ENCODE measurements at regions not wholly inside any gene's neighbourhood (a gene's known extent, or its start where the extent isn't known, plus 50 kb on each side); places are given as distances from the start of the nearest gene placed in this dataset.

DNA sequence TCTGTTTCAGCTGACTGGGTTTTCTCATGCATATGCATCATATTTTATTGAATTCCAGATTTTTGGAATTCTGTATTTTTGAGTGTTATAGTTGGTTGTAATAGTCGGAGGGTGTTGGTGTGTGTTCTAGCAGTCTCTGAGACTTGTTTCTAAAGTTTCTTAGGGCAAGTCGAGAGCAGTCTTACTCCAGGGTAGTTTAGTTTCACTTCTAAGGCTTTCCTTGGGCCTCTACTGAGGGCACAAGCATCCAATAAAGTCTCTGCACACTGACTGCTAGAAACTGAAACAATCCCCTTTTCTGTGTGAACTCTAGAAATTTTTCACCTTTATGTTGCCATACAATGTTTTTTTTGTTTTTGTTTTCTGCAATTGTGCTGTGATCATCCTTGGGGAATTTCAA is 663.7 kb upstream of the LRATD1 start:
- TF ChIP-seq, protein P1, sequence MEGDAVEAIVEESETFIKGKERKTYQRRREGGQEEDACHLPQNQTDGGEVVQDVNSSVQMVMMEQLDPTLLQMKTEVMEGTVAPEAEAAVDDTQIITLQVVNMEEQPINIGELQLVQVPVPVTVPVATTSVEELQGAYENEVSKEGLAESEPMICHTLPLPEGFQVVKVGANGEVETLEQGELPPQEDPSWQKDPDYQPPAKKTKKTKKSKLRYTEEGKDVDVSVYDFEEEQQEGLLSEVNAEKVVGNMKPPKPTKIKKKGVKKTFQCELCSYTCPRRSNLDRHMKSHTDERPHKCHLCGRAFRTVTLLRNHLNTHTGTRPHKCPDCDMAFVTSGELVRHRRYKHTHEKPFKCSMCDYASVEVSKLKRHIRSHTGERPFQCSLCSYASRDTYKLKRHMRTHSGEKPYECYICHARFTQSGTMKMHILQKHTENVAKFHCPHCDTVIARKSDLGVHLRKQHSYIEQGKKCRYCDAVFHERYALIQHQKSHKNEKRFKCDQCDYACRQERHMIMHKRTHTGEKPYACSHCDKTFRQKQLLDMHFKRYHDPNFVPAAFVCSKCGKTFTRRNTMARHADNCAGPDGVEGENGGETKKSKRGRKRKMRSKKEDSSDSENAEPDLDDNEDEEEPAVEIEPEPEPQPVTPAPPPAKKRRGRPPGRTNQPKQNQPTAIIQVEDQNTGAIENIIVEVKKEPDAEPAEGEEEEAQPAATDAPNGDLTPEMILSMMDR (conservative IDR thresholded peaks at IDR 0.05; ENCODE audit: low read length), result no peak
- TF ChIP-seq EZH2phosphoT487 (IDR thresholded peaks at IDR 0.05; ENCODE audit: borderline replicate concordance, low read depth, low read length), result no peak
- ChIA-PET CTCF (ENCODE audit: unreplicated experiment) (no interaction called here), POLR2A (no interaction called here)
- Histone ChIP-seq H3K36me3 (ENCODE audit: insufficient read depth, low read length) (no peaks in the 10 kb centered on the region), H3K4me3 (ENCODE audit: low read depth, low read length, poor library complexity, severe bottlenecking) (no peak overlapping the region), H3K9me3 (ENCODE audit: low read length) (no peaks in the 10 kb centered on the region), H3K79me2 (ENCODE audit: insufficient read depth, low read depth, low read length) (no peaks in the 10 kb centered on the region), H3K4me1 (ENCODE audit: insufficient read depth, low read length, poor library complexity, severe bottlenecking) (no peaks in the 10 kb centered on the region), H2AFZ (ENCODE audit: low read length) (no peak overlapping the region), H3K9me2 (ENCODE audit: insufficient read depth, low read length) (no peaks in the 10 kb centered on the region), H4K20me1 (ENCODE audit: insufficient read depth, low read length) (no peaks in the 10 kb centered on the region), H3K27ac (ENCODE audit: low read depth, low read length, poor library complexity, severe bottlenecking) (no peak overlapping the region), H3K4me2 (ENCODE audit: low read length) (no peak overlapping the region)
- BruUV-seq (replicated peaks), result no TSS peak
- intact Hi-C loops (cut with micrococcal nuclease; ENCODE audit: unreplicated experiment), result no loop called here
- no peak for DNase-seq (ENCODE audit: low spot score)

- no peak overlapping the region for H2AFZ ChIP-seq (ENCODE audit: low read length)
- ChIA-PET CTCF (ENCODE audit: unreplicated experiment) (no interaction called here), POLR2A (no interaction called here)
- intact Hi-C loops (cut with micrococcal nuclease; ENCODE audit: unreplicated experiment), result no loop called here
- no TSS peak for BruUV-seq (replicated peaks)
- H3K36me3 ChIP-seq (ENCODE audit: insufficient read depth, low read length), result no peaks in the 10 kb centered on the region
- H3K4me2 ChIP-seq (ENCODE audit: low read length), result no peak overlapping the region
- TF ChIP-seq, protein P1 (conservative IDR thresholded peaks at IDR 0.05; ENCODE audit: low read length), result no peak
- no peaks in the 10 kb centered on the region for H3K9me2 ChIP-seq (ENCODE audit: insufficient read depth, low read length)
- DNase-seq (ENCODE audit: low spot score), result no peak
- no peak overlapping the region for H3K4me3 ChIP-seq (ENCODE audit: low read depth, low read length, poor library complexity, severe bottlenecking)
- H3K79me2 ChIP-seq (ENCODE audit: insufficient read depth, low read depth, low read length), result no peaks in the 10 kb centered on the region
- H3K9me3 ChIP-seq (ENCODE audit: low read length), result no peaks in the 10 kb centered on the region
- H3K27ac ChIP-seq (ENCODE audit: low read depth, low read length, poor library complexity, severe bottlenecking), result no peak overlapping the region
- H4K20me1 ChIP-seq (ENCODE audit: insufficient read depth, low read length), result no peaks in the 10 kb centered on the region
- H3K4me1 ChIP-seq (ENCODE audit: insufficient read depth, low read length, poor library complexity, severe bottlenecking), result no peaks in the 10 kb centered on the region
These were observed 646.3 kb upstream of the LRATD1 start for GRCh38 chr2:13986119-13986720.

DNA sequence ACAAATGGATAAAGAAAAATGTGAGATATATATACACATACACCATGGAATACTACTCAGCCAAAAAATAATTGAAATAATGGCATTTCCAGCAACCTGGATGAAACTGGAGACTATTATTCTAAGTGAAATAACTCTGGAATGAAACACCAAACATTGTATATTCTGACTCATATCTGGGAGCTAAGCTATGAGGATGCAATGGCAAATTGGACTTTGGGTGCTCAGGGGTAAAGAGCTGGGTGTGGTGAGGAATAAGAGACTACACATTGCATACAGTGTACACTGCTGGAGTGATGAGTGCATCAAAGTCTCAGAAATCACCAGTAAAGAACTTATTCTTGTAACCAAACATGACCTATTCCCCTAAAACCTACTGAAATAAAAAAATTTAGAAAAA is 636.0 kb upstream of the LRATD1 start:
- no peak overlapping the region for H3K4me3 ChIP-seq (ENCODE audit: low read depth, low read length, poor library complexity, severe bottlenecking)
- H3K36me3 ChIP-seq (ENCODE audit: insufficient read depth, low read length), result no peaks in the 10 kb centered on the region
- H3K27ac ChIP-seq (ENCODE audit: low read depth, low read length, poor library complexity, severe bottlenecking), result no peak overlapping the region
- H3K4me1 ChIP-seq (ENCODE audit: insufficient read depth, low read length, poor library complexity, severe bottlenecking), result no peaks in the 10 kb centered on the region
- TF ChIP-seq EZH2phosphoT487 (IDR thresholded peaks at IDR 0.05; ENCODE audit: borderline replicate concordance, low read depth, low read length), result no peak
- TF ChIP-seq, protein P1 (conservative IDR thresholded peaks at IDR 0.05; ENCODE audit: low read length), result no peak
- H4K20me1 ChIP-seq (ENCODE audit: insufficient read depth, low read length), result no peaks in the 10 kb centered on the region
- no peak overlapping the region for H2AFZ ChIP-seq (ENCODE audit: low read length)
- H3K9me2 ChIP-seq (ENCODE audit: insufficient read depth, low read length), result no peaks in the 10 kb centered on the region
- DNase-seq (ENCODE audit: low spot score), result no peak
- H3K4me2 ChIP-seq (ENCODE audit: low read length), result no peak overlapping the region
- BruUV-seq (replicated peaks), result no TSS peak
- CTCF ChIA-PET (ENCODE audit: unreplicated experiment), result no interaction called here
- intact Hi-C loops (cut with micrococcal nuclease; ENCODE audit: unreplicated experiment), result no loop called here
- H3K9me3 ChIP-seq (ENCODE audit: low read length), result no peaks in the 10 kb centered on the region
- H3K79me2 ChIP-seq (ENCODE audit: insufficient read depth, low read depth, low read length), result no peaks in the 10 kb centered on the region
- POLR2A ChIA-PET, result no interaction called here
